SKM-1 treated with dmso at 0.1 percent for 144 hours (cell line): ENCODE measurements at regions not wholly inside any gene's neighbourhood (a gene's known extent, or its start where the extent isn't known, plus 50 kb on each side); places are given as distances from the start of the nearest gene placed in this dataset.
A peak's percentile ranks its signal among the peaks of the same experiment; 100 is the strongest.

Experiments
- DNase-seq: peaks from one replicate; lab custom pipeline; 2025; ENCODE audit not compliant: unreplicated experiment; lab: John Stamatoyannopoulos, UW

GRCh38 chr10:71042699-71043098 is 154.3 kb upstream of the PCBD1 start:
- no peak for DNase-seq

- DNase-seq: no peak
Measured at GRCh38 chr10:71043858-71044257, 155.5 kb upstream of the PCBD1 start.

GRCh38 chr10:71044720-71045119 is 156.4 kb upstream of the PCBD1 start:
- DNase-seq: no peak

GRCh38 chr10:71045204-71045809 is 156.9 kb upstream of the PCBD1 start:
- peak; percentile 94 for DNase-seq

- DNase-seq: no peak
Measured at GRCh38 chr10:71045936-71046335, 157.6 kb upstream of the PCBD1 start.

- no peak for DNase-seq
Measured at GRCh38 chr10:71046747-71047146, 158.4 kb upstream of the PCBD1 start.

GRCh38 chr10:71048971-71049615 is 160.7 kb upstream of the PCBD1 start:
- DNase-seq: no peak

GRCh38 chr10:71049994-71050393 is 161.6 kb upstream of the PCBD1 start:
- no peak for DNase-seq

- DNase-seq: no peak
Measured at GRCh38 chr10:71052076-71052660, 160.2 kb upstream of the UNC5B start.

GRCh38 chr10:71052708-71053107 is 159.7 kb upstream of the UNC5B start:
- no peak for DNase-seq

GRCh38 chr10:71053169-71053895 is 159.0 kb upstream of the UNC5B start:
- no peak for DNase-seq

GRCh38 chr10:71058308-71058707 is 154.1 kb upstream of the UNC5B start:
- no peak for DNase-seq

- DNase-seq: no peak
Measured at GRCh38 chr10:71059054-71059818, 153.1 kb upstream of the UNC5B start.

GRCh38 chr10:71059943-71060342 is 152.4 kb upstream of the UNC5B start:
- no peak for DNase-seq

GRCh38 chr10:71060476-71061426 is 151.6 kb upstream of the UNC5B start:
- no peak for DNase-seq

GRCh38 chr10:71061472-71061871 is 150.9 kb upstream of the UNC5B start:
- DNase-seq: no peak

GRCh38 chr10:71062156-71062555 is 150.2 kb upstream of the UNC5B start:
- DNase-seq: no peak

GRCh38 chr10:71063401-71063800 is 149.0 kb upstream of the UNC5B start:
- no peak for DNase-seq

- no peak for DNase-seq
Measured at GRCh38 chr10:71064413-71065118, 147.8 kb upstream of the UNC5B start.
